ENCODE measurements at regions not wholly inside any gene's neighbourhood (a gene's known extent, or its start where the extent isn't known, plus 50 kb on each side); places are given as distances from the start of the nearest gene placed in this dataset.

DNA sequence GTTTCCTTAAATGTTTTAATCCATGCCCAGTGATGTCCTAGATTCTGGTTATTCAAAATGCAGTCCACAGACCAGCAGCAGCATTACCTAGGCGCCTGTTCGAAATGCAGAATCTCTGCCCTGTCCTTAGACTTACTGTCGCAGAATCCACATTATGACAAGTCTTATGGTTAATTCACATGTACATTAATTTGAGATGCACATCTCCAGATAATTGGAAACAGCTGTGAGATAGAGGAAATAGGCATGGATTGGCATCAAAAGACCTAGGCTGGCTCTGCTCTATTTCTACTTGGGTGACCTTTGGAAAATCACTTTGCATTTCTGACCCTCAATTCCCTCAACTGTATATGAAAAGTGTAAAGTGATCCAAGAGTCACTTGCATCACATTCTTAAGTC lies 700.7 kb downstream of the DIAPH3 start:
- H3K36me3 ChIP-seq (ENCODE audit: insufficient read depth, low read length), result no peaks in the 10 kb centered on the region
- no peaks in the 10 kb centered on the region for H3K9me3 ChIP-seq (ENCODE audit: low read length)
- H3K4me1 ChIP-seq (ENCODE audit: insufficient read depth, low read length), result peaks cover 33% of the 10 kb centered on the region
- H3K27me3 ChIP-seq (ENCODE audit: insufficient read depth, low read length), result no peaks in the 10 kb centered on the region
- H2AFZ ChIP-seq (ENCODE audit: low read depth, low read length), result peak overlapping the region; percentile 9
- H3K4me3 ChIP-seq (ENCODE audit: low read length), result no peak overlapping the region

DNA sequence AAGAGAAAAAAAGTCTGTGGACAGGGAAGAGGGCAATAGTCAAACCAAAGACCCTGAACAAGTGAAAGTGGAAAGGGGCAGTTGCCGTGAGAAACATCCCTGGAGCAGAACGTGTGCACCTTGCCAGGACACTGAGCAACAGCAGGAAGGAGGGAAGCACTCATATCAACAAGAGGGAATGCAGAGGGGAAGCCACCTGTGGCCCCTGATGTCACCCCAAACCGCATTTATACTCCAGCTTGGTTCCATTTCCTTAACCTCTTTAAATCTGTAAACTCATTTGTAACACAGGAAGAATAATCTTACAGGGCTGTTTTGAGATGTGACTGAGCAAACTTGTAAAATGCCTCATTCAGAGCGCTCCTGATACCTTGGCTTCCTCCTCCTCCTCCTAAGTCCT lies 698.8 kb downstream of the DIAPH3 start:
- no peaks in the 10 kb centered on the region for H3K36me3 ChIP-seq (ENCODE audit: insufficient read depth, low read length)
- H2AFZ ChIP-seq (ENCODE audit: low read depth, low read length), result no peak overlapping the region

DNA sequence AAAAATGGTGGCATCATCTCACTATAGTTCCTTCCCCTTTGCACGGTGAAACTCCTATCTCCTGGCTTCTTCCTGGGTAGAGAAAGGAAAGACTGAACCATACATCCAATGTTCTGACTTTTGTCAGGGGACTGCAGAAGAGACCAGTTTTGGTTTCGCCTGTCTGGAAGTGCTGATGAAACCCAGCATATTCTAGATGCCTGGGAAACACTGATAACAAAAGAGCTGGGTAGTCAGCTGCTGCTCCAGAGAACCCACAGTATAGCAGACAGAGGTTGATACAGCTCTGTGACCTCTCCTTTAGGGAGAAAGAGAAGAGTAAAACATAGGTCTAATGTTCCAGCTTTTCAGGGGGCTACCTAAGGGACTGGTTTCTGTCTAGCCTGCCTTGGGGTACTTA lies 695.3 kb downstream of the DIAPH3 start:
- Histone ChIP-seq H3K4me1 (ENCODE audit: insufficient read depth, low read length) (peaks cover 18% of the 10 kb centered on the region), H2AFZ (ENCODE audit: low read depth, low read length) (no peak overlapping the region), H3K27me3 (ENCODE audit: insufficient read depth, low read length) (no peaks in the 10 kb centered on the region), H3K36me3 (ENCODE audit: insufficient read depth, low read length) (no peaks in the 10 kb centered on the region), H3K4me3 (ENCODE audit: low read length) (no peak overlapping the region), H3K9me3 (ENCODE audit: low read length) (no peaks in the 10 kb centered on the region)

More for the DNA sequence above, 698.8 kb downstream of the DIAPH3 start:
- Histone ChIP-seq H3K27me3 (ENCODE audit: insufficient read depth, low read length) (no peaks in the 10 kb centered on the region), H3K4me3 (ENCODE audit: low read length) (no peak overlapping the region), H3K9me3 (ENCODE audit: low read length) (no peaks in the 10 kb centered on the region), H3K4me1 (ENCODE audit: insufficient read depth, low read length) (peaks cover 25% of the 10 kb centered on the region)

DNA sequence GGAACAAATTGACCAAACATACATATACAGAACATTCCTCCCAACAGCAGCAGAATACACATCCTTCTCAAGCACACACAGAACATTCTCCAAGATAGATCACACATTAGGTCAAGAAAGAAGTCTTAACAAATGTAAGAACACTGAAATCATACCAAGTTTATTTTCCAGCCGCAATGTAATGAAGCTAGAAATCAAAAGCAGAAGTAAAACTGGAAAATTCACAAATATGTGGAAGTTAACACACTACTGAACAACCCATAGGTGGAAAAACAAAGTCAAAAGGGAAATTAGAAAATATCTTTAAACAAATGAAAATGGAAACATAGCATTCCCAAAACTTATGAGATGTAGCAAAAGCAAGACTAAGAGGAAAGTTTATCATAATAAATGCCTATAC lies 692.6 kb downstream of the DIAPH3 start:
- peaks cover 3% of the 10 kb centered on the region for H3K4me1 ChIP-seq (ENCODE audit: insufficient read depth, low read length)
- H3K27me3 ChIP-seq (ENCODE audit: insufficient read depth, low read length), result no peaks in the 10 kb centered on the region
- H2AFZ ChIP-seq (ENCODE audit: low read depth, low read length), result no peak overlapping the region
- no peaks in the 10 kb centered on the region for H3K9me3 ChIP-seq (ENCODE audit: low read length)
- H3K4me3 ChIP-seq (ENCODE audit: low read length), result no peak overlapping the region
- no peaks in the 10 kb centered on the region for H3K36me3 ChIP-seq (ENCODE audit: insufficient read depth, low read length)

DNA sequence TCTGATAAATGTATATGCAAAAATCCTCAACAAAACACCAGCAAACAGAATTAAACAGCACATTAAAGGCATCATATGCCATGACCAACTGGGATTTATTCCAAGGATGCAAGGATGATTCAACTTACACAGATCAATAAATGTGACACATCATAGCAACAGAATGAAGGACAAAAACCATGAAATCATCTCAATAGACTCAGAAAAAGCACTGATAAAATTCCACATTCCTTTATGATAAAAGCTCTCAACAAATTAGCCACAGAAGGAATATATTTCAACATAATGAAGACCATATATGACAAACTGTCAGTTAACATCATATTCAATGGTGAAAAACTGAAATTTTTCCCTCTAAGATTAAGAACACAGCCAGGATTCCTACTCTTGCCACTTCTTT lies 691.6 kb downstream of the DIAPH3 start:
- no peak overlapping the region for H3K4me3 ChIP-seq (ENCODE audit: low read length)
- no peaks in the 10 kb centered on the region for H3K27me3 ChIP-seq (ENCODE audit: insufficient read depth, low read length)
- no peak overlapping the region for H2AFZ ChIP-seq (ENCODE audit: low read depth, low read length)
- no peaks in the 10 kb centered on the region for H3K9me3 ChIP-seq (ENCODE audit: low read length)
- H3K4me1 ChIP-seq (ENCODE audit: insufficient read depth, low read length), result peaks cover 3% of the 10 kb centered on the region
- H3K36me3 ChIP-seq (ENCODE audit: insufficient read depth, low read length), result no peaks in the 10 kb centered on the region

DNA sequence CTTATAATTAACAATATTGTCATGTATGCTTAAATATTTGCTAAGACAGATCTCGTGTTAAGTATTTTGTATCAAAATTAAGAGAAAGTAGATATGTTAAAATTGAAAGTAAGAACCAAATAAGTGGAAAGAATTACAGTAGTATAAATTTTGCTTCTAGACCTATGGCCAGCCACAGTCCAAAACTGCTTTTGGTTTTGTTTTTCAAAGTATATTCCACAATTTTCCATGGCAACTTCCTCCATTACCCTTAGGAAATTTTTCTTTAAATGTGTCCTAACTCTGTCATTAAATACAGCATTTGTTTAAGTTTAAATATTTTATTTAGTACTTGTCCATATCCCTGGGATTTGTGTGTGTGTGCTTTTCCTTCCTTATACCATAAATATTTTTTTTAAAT lies 689.0 kb downstream of the DIAPH3 start:
- no peaks in the 10 kb centered on the region for H3K27me3 ChIP-seq (ENCODE audit: insufficient read depth, low read length)
- H3K4me3 ChIP-seq (ENCODE audit: low read length), result no peak overlapping the region
- H3K9me3 ChIP-seq (ENCODE audit: low read length), result no peaks in the 10 kb centered on the region
- no peaks in the 10 kb centered on the region for H3K36me3 ChIP-seq (ENCODE audit: insufficient read depth, low read length)
- H2AFZ ChIP-seq (ENCODE audit: low read depth, low read length), result no peak overlapping the region
- peaks cover 7% of the 10 kb centered on the region for H3K4me1 ChIP-seq (ENCODE audit: insufficient read depth, low read length)

DNA sequence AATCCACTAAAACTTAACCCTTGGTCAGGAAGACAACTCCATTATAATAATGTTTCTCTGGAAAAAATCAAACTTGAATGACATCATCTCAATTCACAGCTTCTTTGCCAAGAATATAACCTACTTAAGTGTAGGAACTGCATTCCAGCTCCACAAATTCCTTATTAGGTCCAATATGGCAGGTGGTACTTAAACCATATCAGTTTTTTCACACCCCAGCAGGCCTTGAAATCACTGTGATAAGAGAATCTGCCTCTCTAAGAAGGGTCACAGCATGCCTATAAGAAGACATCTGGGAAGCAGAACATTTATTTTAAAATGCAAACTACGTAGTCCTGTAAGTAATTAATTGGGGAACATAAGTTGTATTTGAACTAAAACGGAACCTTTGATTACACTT lies 687.8 kb downstream of the DIAPH3 start:
- no peak overlapping the region for H3K4me3 ChIP-seq (ENCODE audit: low read length)
- peaks cover 9% of the 10 kb centered on the region for H3K4me1 ChIP-seq (ENCODE audit: insufficient read depth, low read length)
- H3K9me3 ChIP-seq (ENCODE audit: low read length), result no peaks in the 10 kb centered on the region
- H3K27me3 ChIP-seq (ENCODE audit: insufficient read depth, low read length), result no peaks in the 10 kb centered on the region
- H3K36me3 ChIP-seq (ENCODE audit: insufficient read depth, low read length), result no peaks in the 10 kb centered on the region
- H2AFZ ChIP-seq (ENCODE audit: low read depth, low read length), result peak overlapping the region; percentile 0

DNA sequence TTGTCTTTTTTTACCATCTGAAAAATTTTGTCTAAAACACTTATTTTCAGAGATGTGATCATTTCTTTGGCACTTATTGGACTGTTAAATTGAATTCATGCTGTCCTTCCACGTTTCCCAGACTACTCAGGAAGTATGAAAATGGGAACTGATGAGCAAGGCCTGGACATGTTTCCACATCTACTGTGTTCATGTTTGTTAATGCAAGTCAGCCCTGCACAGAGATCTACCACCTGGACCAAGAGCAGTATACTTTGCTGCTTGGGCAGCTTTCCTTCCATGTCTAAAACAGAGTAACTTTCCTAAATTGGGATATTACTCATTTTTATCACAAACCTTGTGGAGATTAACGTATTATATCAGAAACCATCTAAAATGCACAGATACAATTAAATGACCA lies 687.4 kb downstream of the DIAPH3 start:
- Histone ChIP-seq H2AFZ (ENCODE audit: low read depth, low read length) (peak overlapping the region; percentile 0), H3K36me3 (ENCODE audit: insufficient read depth, low read length) (no peaks in the 10 kb centered on the region), H3K4me1 (ENCODE audit: insufficient read depth, low read length) (peaks cover 9% of the 10 kb centered on the region), H3K4me3 (ENCODE audit: low read length) (no peak overlapping the region), H3K9me3 (ENCODE audit: low read length) (no peaks in the 10 kb centered on the region), H3K27me3 (ENCODE audit: insufficient read depth, low read length) (no peaks in the 10 kb centered on the region)

DNA sequence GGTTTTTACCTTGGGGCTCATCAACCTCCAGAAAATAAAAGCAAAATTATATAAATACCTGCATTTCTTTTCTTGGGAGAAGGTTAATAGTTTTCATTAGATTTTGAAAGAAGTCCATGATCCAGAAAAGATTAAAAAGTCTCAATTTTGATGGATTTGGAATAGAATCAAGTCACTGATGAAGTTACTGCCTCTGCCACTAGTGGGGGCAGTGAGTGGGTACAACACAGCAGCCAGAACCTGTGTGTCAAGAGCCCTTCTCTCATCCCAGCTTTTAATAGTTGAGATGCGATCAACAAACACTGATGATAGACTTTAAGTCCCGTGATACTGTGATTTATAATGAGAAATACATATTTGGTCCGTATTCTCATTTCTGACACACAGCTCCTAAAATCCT lies 686.7 kb downstream of the DIAPH3 start:
- no peaks in the 10 kb centered on the region for H3K27me3 ChIP-seq (ENCODE audit: insufficient read depth, low read length)

DNA sequence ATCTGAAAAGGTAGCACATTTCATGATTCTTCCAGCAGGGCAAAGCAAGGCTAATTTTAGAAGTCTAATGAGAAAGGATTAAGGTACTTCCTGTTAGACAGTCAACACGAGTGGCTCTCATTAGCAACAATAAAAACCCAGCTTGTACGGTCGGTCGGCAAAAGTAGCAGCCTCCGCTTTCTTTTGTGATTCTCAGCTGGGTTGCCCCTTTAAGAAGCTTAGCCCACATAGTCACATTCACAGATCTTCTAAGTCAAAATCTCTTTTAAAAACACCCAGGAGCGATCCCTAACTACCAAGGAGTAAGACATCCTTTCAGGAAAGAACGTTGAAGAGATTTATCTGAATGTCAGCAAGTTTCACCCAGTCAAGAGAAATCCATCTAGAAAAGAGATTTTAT lies 684.8 kb downstream of the DIAPH3 start:
- no peaks in the 10 kb centered on the region for H3K36me3 ChIP-seq (ENCODE audit: insufficient read depth, low read length)
- H2AFZ ChIP-seq (ENCODE audit: low read depth, low read length), result peak overlapping the region; percentile 60
- H3K4me3 ChIP-seq (ENCODE audit: low read length), result peak overlapping the region; percentile 18
- no peaks in the 10 kb centered on the region for H3K9me3 ChIP-seq (ENCODE audit: low read length)
- H3K4me1 ChIP-seq (ENCODE audit: insufficient read depth, low read length), result peaks cover 14% of the 10 kb centered on the region
- no peaks in the 10 kb centered on the region for H3K27me3 ChIP-seq (ENCODE audit: insufficient read depth, low read length)

More for the DNA sequence above, 686.7 kb downstream of the DIAPH3 start:
- Histone ChIP-seq H3K36me3 (ENCODE audit: insufficient read depth, low read length) (no peaks in the 10 kb centered on the region), H3K4me1 (ENCODE audit: insufficient read depth, low read length) (peaks cover 8% of the 10 kb centered on the region), H2AFZ (ENCODE audit: low read depth, low read length) (no peak overlapping the region), H3K9me3 (ENCODE audit: low read length) (no peaks in the 10 kb centered on the region), H3K4me3 (ENCODE audit: low read length) (no peak overlapping the region)

DNA sequence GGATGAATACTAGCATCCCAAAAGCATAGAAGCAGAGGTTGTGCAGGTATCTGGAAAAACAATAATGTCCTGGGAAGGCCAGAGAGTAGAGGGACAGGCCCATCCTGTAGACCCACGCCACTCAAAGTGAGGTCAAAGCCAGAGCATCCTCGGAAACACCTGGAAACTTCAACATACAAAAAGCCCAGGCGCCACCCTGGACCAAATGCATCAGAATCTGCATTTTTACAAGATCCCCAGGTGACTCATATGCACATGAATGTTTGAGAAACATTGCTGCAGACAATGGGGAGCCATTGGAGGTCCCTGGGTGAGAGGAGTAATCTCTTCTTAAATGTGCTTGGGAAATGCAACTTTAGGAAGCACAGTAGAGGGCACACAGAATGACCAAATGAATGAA lies 684.1 kb downstream of the DIAPH3 start:
- no peaks in the 10 kb centered on the region for H3K27me3 ChIP-seq (ENCODE audit: insufficient read depth, low read length)
- peak overlapping the region; percentile 60 for H2AFZ ChIP-seq (ENCODE audit: low read depth, low read length)
- H3K9me3 ChIP-seq (ENCODE audit: low read length), result no peaks in the 10 kb centered on the region
- no peaks in the 10 kb centered on the region for H3K36me3 ChIP-seq (ENCODE audit: insufficient read depth, low read length)
- no peak overlapping the region for H3K4me3 ChIP-seq (ENCODE audit: low read length)
- peaks cover 15% of the 10 kb centered on the region for H3K4me1 ChIP-seq (ENCODE audit: insufficient read depth, low read length)

DNA sequence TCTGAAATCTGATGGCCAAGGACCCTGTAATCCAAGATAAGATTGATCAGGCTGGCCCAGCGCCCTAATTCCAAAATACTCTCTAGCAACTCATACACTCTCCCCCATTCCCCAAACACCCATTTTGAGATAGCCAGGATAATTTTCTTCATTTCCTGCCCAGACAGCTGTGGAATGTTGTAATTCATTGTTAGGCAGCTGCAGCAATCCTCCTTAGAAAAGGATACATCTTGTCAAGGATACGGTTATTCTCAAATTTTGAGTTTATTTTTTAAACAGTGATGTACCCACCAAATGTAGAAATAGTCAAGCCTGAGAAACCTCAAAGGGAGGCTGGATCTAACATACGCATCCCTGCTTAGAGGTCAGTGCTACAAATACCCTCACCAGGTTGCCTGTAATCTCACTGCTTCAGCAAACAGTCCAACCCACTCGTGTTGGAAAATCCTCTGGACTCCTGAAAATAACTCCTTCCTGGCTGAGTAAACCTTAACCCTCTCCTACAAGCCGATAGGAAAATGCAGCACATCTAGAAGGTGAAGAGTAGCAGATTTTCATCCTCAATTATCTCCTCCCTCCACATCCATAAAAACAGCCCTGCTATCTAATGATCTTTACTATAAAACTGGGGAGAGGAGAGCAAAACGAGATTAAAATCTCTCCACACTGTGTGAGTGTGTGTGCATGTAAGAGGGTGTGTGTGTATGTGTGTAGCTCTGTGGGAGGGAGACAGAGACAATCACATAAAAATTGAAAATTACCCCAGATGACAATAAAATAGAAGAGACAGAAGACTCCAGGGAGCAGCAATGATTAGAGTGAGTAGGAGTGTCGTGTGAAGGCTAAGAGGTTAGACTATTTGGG lies 683.1 kb downstream of the DIAPH3 start:
- Histone ChIP-seq H3K4me1 (ENCODE audit: insufficient read depth, low read length) (peaks cover 15% of the 10 kb centered on the region), H3K9me3 (ENCODE audit: low read length) (no peaks in the 10 kb centered on the region), H2AFZ (ENCODE audit: low read depth, low read length) (no peak overlapping the region), H3K27me3 (ENCODE audit: insufficient read depth, low read length) (no peaks in the 10 kb centered on the region), H3K4me3 (ENCODE audit: low read length) (no peak overlapping the region), H3K36me3 (ENCODE audit: insufficient read depth, low read length) (no peaks in the 10 kb centered on the region)

DNA sequence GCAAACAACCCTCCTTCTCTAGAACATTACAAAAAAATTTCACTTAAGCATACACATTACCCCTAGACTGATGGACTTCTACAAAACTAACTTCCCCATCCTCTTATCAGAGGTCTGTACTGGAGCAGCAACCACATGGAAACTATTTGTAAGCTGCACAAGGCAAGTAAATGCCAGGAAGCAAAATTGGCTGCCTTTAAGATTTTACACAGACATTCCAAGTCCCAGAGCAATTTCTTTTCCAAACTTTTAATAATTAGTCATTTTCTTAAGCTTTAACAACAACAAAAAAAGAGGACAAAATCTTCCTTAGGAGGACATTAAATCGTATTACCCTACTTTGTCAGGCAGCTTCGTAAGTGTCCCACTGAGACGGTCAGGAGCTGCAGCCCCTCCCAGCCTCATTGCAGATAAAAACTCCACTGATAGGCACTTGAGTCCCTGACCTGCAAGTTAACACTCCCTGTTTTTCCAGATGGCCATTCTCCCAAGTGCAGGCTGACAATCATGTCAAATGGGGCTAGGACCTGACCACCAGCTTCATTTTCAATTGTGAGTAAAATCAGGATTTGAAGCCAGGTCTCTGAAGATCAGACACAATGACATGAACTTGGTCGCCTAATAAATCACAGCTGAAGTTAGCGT lies 680.1 kb downstream of the DIAPH3 start:
- H3K4me1 ChIP-seq (ENCODE audit: insufficient read depth, low read length), result peaks cover 15% of the 10 kb centered on the region
- no peaks in the 10 kb centered on the region for H3K27me3 ChIP-seq (ENCODE audit: insufficient read depth, low read length)
- H2AFZ ChIP-seq (ENCODE audit: low read depth, low read length), result no peak overlapping the region
- no peaks in the 10 kb centered on the region for H3K36me3 ChIP-seq (ENCODE audit: insufficient read depth, low read length)
- H3K4me3 ChIP-seq (ENCODE audit: low read length), result no peak overlapping the region
- H3K9me3 ChIP-seq (ENCODE audit: low read length), result peaks cover 2% of the 10 kb centered on the region
